Right renal pelvis (tissue), 4 donors: ENCODE measurements at regions not wholly inside any gene's neighbourhood (a gene's known extent, or its start where the extent isn't known, plus 50 kb on each side); places are given as distances from the start of the nearest gene placed in this dataset.
"Not testable (repeated sequence)": the region's sequence is repeated elsewhere in the genome, so short reads cannot be mapped to it uniquely, and the experiment has no call there.

Experiments used
- DNase-seq, 4 donors: peaks; one replicate each; pipeline ENCODE4 v3.0.0-alpha.2; 2013; ENCODE audit warnings: low read depth in 4 of 4, low spot score in 3 of 4, missing footprints in 1 of 4

GRCh38 chr5:1731855-1732237, 67.8 kb downstream of the MRPL36 start:
- not testable (repeated sequence) for DNase-seq

- DNase-seq, result no peak
Observed at GRCh38 chr5:1731091-1731639, 68.5 kb downstream of the MRPL36 start.

- no peak for DNase-seq
Observed at GRCh38 chr5:1730487-1730847, 69.2 kb downstream of the MRPL36 start.

- DNase-seq, result no peak
Observed at GRCh38 chr5:1729641-1730486, 69.8 kb downstream of the MRPL36 start.

- DNase-seq, result no peak
Observed at GRCh38 chr5:1728846-1729245, 70.8 kb downstream of the MRPL36 start.

GRCh38 chr5:1727571-1727970, 72.1 kb downstream of the MRPL36 start:
- no peak for DNase-seq

- no peak for DNase-seq
Observed at GRCh38 chr5:1726956-1727355, 72.7 kb downstream of the MRPL36 start.

GRCh38 chr5:1726469-1726865, 73.2 kb downstream of the MRPL36 start:
- no peak for DNase-seq

GRCh38 chr5:1725641-1726468, 73.8 kb downstream of the MRPL36 start:
- DNase-seq, result peak in 1 of 4 donors; percentile 27

GRCh38 chr5:1724822-1725602, 74.6 kb downstream of the MRPL36 start:
- DNase-seq, result no peak

- no peak for DNase-seq
Observed at GRCh38 chr5:1723957-1724821, 75.4 kb downstream of the MRPL36 start.

- DNase-seq, result no peak
Observed at GRCh38 chr5:1723476-1723875, 76.2 kb downstream of the MRPL36 start.

- DNase-seq, result no peak
Observed at GRCh38 chr5:1722877-1723276, 76.8 kb downstream of the MRPL36 start.

GRCh38 chr5:1720396-1721110, 79.1 kb downstream of the MRPL36 start:
- DNase-seq, result no peak

GRCh38 chr5:1719860-1720259, 79.8 kb downstream of the MRPL36 start:
- no peak for DNase-seq

GRCh38 chr5:1718669-1719068, 81.0 kb downstream of the MRPL36 start:
- no peak for DNase-seq

GRCh38 chr5:1710091-1710490, 89.5 kb downstream of the MRPL36 start:
- DNase-seq, result not testable (repeated sequence)

GRCh38 chr5:1709171-1709803, 90.3 kb downstream of the MRPL36 start:
- peak in 3 of 4 donors; percentile 8 to 56 (median 47) for DNase-seq
